ENCODE measurements at regions not wholly inside any gene's neighbourhood (a gene's known extent, or its start where the extent isn't known, plus 50 kb on each side); places are given as distances from the start of the nearest gene placed in this dataset.

DNA sequence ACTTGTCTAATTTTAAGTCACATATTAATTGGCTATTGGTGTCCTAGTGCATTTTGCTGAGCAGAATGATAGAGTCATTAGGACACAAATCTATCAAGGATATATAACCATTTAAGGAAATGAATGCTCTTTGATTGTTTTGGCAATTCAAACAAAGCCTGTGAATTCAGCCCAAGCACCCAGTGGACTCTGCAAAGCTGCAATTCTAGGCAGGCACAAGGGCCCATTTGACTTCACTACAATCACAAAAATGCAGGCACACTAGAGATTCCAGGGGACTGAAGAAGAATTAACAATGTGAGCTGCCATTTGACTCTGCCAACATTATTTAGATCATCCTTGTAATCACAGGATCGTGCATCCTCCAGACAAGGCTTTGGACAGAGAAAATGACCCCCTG lies 544.2 kb upstream of the PHF14 start:
- H3K4me3 ChIP-seq = no peak overlapping the region
- H3K4me1 ChIP-seq = no peaks in the 10 kb centered on the region
- TF ChIP-seq POLR2AphosphoS5 (IDR thresholded peaks at IDR 0.05) = no peak
- no peak for TF ChIP-seq EP300 (IDR thresholded peaks at IDR 0.05)
- TF ChIP-seq POLR2A (IDR thresholded peaks at IDR 0.05) = no peak
- TF ChIP-seq, protein P1, sequence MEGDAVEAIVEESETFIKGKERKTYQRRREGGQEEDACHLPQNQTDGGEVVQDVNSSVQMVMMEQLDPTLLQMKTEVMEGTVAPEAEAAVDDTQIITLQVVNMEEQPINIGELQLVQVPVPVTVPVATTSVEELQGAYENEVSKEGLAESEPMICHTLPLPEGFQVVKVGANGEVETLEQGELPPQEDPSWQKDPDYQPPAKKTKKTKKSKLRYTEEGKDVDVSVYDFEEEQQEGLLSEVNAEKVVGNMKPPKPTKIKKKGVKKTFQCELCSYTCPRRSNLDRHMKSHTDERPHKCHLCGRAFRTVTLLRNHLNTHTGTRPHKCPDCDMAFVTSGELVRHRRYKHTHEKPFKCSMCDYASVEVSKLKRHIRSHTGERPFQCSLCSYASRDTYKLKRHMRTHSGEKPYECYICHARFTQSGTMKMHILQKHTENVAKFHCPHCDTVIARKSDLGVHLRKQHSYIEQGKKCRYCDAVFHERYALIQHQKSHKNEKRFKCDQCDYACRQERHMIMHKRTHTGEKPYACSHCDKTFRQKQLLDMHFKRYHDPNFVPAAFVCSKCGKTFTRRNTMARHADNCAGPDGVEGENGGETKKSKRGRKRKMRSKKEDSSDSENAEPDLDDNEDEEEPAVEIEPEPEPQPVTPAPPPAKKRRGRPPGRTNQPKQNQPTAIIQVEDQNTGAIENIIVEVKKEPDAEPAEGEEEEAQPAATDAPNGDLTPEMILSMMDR (IDR thresholded peaks at IDR 0.05) = no peak
- no peaks in the 10 kb centered on the region for H3K9me3 ChIP-seq
- H3K27me3 ChIP-seq = no peaks in the 10 kb centered on the region
- intact Hi-C loops (cut with DNase I; ENCODE audit: low total_unique reads) = no loop called here
- WGBS, 5 donors = 0 to 48% (median 33%) methylated on average over 1 of the region's 1 CpG
- H3K27ac ChIP-seq = no peak overlapping the region
- no peaks in the 10 kb centered on the region for H3K36me3 ChIP-seq
- peak in 1 of 2 donors; percentile 6 for DNase-seq

- H3K4me3 ChIP-seq = no peak overlapping the region
- H3K36me3 ChIP-seq = no peaks in the 10 kb centered on the region
- H3K9me3 ChIP-seq = no peaks in the 10 kb centered on the region
- H3K27ac ChIP-seq = no peak overlapping the region
- no peaks in the 10 kb centered on the region for H3K27me3 ChIP-seq
- intact Hi-C loops (cut with DNase I; ENCODE audit: low total_unique reads) = no loop called here
- TF ChIP-seq EP300 (IDR thresholded peaks at IDR 0.05) (no peak), POLR2A (IDR thresholded peaks at IDR 0.05) (no peak), POLR2AphosphoS5 (IDR thresholded peaks at IDR 0.05) (no peak)
- TF ChIP-seq, protein P1 (IDR thresholded peaks at IDR 0.05) = no peak
- 77 to 83% (median 78%) methylated on average over 2 of the region's 2 CpGs for WGBS, 5 donors
- DNase-seq = no peak
- H3K4me1 ChIP-seq = no peaks in the 10 kb centered on the region
These were observed 537.4 kb upstream of the PHF14 start for GRCh38 chr7:10436302-10436701.

DNA sequence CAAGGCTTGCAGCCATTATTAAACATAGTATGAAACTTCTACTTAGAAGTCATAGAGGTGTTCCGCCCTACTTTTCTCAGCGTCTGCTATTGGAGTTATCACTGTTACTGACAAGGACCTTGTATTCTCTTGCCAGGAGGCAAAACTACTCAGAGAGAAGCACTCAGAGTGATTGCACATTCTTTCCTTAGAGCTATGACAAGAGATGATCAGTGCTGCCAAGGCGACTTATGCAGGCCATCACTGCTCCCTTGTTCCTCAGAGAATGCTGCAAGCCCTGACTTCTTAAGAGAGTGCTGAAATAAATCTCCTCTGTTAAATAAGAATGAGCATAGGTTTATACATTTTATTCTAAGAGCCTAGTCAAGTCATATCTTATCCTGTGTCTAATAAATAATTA lies 534.6 kb upstream of the PHF14 start:
- DNase-seq = no peak
- H3K4me3 ChIP-seq = no peak overlapping the region
- peaks cover 0 to 9% (median 0%) of the 10 kb centered on the region in 4 donors for H3K9me3 ChIP-seq
- intact Hi-C loops (cut with DNase I; ENCODE audit: low total_unique reads) = no loop called here
- H3K4me1 ChIP-seq = no peaks in the 10 kb centered on the region
- WGBS, 5 donors = 65 to 87% (median 72%) methylated on average over 3 of the region's 3 CpGs
- H3K27me3 ChIP-seq = no peaks in the 10 kb centered on the region
- no peaks in the 10 kb centered on the region for H3K36me3 ChIP-seq
- H3K27ac ChIP-seq = no peak overlapping the region
- TF ChIP-seq, protein P1 (IDR thresholded peaks at IDR 0.05) = no peak
- no peak for TF ChIP-seq EP300 (IDR thresholded peaks at IDR 0.05)
- no peak for TF ChIP-seq POLR2AphosphoS5 (IDR thresholded peaks at IDR 0.05)
- no peak for TF ChIP-seq POLR2A (IDR thresholded peaks at IDR 0.05)

DNA sequence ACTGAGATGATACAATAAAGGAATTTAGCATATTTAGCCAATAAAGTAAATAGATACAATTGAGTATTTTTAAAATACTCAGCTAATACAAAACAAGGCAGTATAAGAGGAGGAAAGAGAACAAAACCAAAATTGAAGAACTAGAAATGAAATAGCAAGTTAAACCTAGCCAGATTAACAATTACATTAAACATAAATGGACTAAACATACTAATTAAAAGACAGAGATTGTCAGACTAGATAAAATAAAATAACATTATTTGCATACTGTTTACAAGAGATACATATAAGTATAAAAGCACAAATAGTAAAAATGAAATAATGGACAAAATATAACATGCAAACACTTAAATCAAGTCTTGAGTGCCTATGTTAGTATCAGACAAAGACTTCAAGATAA lies 517.7 kb upstream of the PHF14 start:
- Histone ChIP-seq H3K27me3 (no peaks in the 10 kb centered on the region), H3K27ac (no peak overlapping the region), H3K36me3 (no peaks in the 10 kb centered on the region), H3K9me3 (peaks cover 0 to 15% (median 9%) of the 10 kb centered on the region in 4 donors), H3K4me1 (no peaks in the 10 kb centered on the region), H3K4me3 (no peak overlapping the region)
- intact Hi-C loops (cut with DNase I; ENCODE audit: low total_unique reads) = no loop called here
- no peak for DNase-seq
- no peak for TF ChIP-seq POLR2A (IDR thresholded peaks at IDR 0.05)
- TF ChIP-seq, protein P1 (IDR thresholded peaks at IDR 0.05) = no peak
- TF ChIP-seq EP300 (IDR thresholded peaks at IDR 0.05) = no peak
- no peak for TF ChIP-seq POLR2AphosphoS5 (IDR thresholded peaks at IDR 0.05)
